ENCODE measurements at regions not wholly inside any gene's neighbourhood (a gene's known extent, or its start where the extent isn't known, plus 50 kb on each side); places are given as distances from the start of the nearest gene placed in this dataset.

DNA sequence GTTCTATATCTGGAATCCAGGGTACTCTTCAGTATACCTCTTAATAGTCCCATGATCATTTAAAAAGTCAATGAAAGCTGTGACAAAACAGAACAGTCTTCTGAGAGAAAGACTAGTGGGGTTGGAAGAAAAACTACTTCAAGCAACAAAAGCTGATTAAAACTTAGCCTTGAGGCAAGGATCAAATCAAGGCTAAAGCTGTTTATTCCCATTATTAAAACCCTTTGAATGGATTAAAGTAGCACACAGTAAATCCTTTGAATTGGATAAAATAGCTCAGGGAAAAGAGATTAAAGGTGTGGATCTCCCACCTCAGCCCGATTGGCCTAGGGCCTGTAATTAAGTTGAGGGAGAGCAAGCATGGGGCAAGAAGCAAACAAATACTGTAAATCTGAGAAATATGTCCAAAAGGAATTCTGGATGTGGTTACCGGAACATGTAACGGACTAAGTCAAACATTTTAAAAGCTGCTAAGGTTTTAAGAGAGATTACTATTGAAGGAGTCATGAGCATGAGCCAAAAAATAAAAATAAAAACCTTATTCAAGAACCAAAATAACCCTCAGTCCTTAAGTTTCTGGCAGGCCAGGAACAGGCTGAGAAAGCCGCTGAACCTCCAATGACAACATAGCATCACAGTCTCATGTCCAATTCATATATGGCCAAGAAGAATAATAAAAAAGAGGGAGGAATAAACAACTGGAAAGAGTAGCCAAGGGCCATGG lies 257.3 kb upstream of the NEIL3 start:
- no peak for DNase-seq

- no peak for DNase-seq
These were observed 252.5 kb upstream of the NEIL3 start for GRCh38 chr4:177057186-177057585.

DNA sequence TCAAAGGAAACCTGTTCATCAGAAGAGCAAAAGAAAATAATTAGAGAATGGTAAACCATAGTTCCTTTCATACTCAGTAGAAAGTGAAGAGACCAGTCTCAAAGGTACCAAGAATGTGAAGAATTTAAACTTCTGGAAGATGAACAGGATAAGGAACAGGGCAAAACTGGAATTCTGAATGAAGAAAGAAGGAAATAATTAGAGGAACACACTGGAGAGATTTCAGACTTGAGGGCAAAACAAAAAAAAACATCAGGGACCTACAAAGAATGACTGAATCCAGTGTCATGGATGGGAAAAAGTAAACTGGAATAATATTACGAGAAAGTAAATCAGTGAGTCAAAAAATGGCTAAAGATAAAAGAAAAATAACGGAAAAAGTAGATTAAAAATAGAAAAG lies 245.6 kb upstream of the NEIL3 start:
- DNase-seq: no peak

GRCh38 chr4:177064729-177065394 lies 244.8 kb upstream of the NEIL3 start:
- DNase-seq: no peak

DNA sequence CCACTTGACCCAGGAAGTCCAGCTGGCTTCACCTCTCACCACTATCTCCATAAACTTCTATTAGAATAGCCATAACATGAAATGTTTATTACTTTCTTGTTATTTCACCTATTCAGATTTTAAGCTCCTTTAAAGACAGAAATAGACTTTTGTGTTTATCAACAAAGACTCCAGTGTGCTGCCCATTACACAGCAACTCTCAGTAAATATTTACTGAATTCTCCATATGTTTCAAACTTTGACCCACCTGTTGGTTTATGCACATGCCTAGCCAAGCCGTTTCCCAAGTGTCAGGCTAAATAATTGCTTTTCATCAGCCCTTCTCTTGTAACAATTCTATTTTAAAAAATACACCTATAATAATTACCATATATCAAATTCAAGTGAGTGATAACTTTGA lies 242.9 kb upstream of the NEIL3 start:
- DNase-seq: no peak

DNA sequence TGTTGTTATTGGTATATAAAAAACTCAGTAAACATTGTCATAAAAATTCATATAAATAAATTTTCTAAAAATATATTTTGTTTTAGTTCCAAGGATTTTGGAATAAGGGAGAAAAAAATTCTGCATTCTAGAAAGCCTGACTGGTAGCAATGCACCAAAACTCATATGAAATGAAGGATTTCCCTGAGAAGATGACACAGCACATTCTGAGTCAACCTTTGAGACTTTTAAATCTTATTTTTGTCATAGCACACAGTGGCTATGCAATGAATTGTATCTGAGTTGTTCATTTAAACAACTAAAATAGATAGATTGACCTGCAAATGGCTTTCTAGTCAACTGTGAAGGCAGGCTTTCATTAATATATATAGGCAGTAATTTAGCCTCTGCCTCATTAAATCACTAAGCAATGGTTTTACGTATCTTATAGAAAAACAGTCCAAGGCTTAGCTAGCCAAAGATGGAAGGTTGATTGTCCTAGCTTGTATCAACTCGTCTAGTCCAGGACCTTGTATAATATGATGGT lies 239.1 kb upstream of the NEIL3 start:
- DNase-seq: no peak

- DNase-seq: no peak
These were observed 232.3 kb upstream of the NEIL3 start for GRCh38 chr4:177077095-177077971.

- DNase-seq: no peak
These were observed 230.3 kb upstream of the NEIL3 start for GRCh38 chr4:177079327-177079726.

DNA sequence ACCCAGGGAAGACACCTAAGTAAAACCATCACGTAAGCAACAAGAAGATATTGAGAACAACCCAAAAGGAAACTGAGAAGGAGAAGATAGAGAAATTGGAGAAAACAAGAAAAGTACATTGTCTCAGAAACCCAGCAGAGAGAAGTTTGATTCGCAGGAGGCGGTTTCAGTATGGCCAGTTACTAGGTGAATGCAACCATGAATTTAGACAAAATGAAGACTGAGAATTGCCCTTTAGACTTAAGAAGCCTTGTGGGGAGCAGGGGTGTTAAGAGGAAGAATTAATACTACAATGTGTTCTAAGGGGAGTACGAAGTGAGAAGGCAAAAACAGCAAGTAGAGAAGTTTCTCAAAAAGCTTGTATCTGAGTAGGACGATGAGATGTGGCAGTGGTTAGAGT lies 229.3 kb upstream of the NEIL3 start:
- DNase-seq: no peak

DNA sequence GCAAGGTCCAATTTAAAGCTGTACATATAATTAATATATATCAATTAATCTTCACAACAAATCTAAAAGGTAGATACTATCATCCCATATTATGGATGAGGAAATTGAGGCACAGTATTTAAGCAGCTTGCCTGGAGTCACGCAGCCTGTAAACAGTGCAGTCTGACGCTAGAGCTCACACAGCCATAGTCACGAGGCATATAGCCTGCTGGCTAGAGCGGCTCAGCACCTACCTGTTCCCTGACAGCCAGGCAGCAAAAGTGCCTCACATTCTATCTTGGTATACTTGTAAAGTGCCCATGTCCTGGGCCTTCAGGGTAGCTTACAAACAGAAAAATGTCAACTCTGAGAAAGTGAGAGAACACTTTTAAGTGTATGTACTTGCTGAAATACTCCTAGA lies 222.6 kb upstream of the NEIL3 start:
- DNase-seq: no peak

DNA sequence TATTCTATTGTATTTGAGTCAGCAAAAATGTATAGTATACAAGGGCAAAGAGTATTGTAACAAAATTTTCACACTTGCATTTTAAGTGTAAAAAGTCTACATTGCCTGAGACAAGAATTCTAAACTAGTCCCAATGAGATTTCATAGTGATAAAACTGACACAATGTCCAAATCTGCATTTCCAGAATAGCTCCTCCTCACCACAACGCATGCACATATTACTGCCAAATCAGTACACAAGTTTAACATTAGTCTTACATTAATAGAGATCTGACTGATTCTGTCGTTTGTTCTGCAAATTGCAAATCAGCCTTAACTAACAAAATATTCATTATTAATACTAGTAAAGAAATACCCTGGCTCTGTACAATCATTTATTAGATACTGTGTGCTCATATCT lies 222.2 kb upstream of the NEIL3 start:
- no peak for DNase-seq

GRCh38 chr4:177091515-177091914 lies 218.2 kb upstream of the NEIL3 start:
- no peak for DNase-seq

DNA sequence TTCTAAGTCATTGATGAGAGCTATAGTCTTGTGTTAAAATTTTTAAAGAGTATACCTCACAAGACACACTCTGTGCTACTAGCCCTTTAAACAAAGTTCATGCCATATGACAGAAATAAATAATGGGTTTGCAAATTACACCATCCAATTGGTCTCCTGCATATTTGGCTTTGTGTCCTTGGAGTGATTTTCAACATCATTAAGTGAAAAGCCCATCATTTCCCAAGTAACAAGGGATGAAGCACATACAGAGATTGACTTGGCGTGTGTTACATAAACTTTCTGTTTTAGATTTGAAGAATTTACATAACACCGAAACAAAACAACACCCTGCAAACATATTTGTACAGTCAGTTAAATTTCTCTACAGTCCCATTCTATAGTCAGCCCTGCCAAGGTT lies 216.9 kb upstream of the NEIL3 start:
- no peak for DNase-seq

DNA sequence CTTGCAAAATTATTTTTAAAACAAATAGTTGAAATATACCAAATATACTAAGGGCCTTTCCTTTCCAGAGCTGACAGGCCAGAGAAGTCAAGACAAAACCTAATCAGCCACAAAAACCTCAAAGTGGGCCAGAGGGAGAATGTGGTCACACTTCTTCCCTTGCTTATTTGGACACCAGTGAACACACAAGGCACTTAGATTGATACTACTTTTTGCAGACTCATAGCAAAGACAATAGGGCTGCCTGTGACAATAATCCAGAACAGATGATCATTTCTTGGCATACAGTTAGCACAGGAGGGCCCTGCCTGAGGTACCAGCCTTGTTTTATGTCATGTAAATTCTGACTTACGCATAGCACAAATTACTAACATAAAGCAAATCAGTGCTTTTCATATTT lies 215.7 kb upstream of the NEIL3 start:
- no peak for DNase-seq

DNA sequence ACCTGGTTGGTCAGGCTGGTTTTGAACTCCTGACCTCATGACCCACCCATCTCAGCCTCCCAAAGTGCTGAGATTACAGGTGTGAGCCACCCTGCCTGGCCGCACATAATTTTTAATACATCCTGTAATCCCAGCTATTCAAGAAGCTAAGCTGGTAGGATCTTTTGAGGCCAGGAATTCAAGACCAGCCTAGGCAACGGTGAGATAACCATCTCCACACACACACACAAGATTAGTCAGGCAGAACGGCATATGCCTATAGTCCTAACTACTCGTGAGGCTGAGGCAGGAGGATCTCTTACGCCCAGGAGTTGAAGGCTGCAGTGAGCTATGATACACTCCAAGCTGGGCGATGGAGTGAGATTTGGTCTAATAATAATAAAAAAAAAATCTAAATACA lies 212.4 kb upstream of the NEIL3 start:
- no peak for DNase-seq

- DNase-seq: no peak
These were observed 210.5 kb upstream of the NEIL3 start for GRCh38 chr4:177099211-177099610.

DNA sequence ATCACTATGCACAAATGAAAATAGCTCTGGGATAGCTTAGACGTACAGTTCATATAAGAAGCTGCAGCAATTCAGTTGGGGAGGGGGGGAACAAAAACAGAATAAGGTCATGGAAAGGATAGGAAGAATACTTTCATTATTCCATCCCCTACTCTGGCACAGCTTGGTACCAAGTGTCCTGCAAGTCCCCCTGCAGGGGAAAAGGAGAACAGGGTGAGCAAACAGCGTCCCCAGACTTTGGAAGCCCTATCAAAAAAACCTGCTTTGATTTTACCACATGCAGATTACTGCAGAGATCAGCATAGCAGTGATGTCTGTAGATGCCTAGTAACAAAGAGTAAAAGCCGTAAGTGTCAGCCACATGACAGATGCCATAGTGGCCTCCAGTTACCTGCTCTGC lies 209.4 kb upstream of the NEIL3 start:
- no peak for DNase-seq

GRCh38 chr4:177103619-177104018 lies 206.1 kb upstream of the NEIL3 start:
- DNase-seq: no peak

GRCh38 chr4:177105536-177105935 lies 204.1 kb upstream of the NEIL3 start:
- no peak for DNase-seq

DNA sequence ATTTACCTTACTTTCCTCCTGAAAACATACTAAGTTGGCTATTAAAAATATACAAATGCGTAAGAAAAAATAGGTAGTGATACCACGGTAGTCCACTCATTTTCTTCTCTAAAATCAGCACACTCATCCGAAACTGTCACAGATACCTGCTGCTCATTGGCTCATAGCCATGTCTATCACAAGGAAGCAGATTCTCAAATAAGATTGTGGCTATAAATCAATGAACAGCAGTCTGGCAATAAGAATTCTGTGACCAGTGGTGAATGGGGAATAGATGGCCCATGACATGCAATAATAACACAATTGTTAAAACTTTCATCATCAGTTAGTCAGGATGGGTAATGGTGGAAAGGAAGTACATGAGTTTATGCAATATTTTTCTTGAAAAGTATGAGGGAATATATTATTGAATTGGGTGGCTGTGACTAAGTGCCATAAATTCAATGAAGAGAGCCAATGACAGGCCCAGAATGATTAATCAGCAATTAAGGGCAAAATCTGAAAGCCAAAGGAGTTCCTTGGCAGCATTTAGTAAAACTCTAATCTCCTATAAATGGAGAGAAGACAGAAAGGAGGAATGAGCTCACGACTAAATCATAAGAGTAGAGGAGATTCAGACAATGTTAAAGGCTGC lies 202.3 kb upstream of the NEIL3 start:
- no peak for DNase-seq

DNA sequence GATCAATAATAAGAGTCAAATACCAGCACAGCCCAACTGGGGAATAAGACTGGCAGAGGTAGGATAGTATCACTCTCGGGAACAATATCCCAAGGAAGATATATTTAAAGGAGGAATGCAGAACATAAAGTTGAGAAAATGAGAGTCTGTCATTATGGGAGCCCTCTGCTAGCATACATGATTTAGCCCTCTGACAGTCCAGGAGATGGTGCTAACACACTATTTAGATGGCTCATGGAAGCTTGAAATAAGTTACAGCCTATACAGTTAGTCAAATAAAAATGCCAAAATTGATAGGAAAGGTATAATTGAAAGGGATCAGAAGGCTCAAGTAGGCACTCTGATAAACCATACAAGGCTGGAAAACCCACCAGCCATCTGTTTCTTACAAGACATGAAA lies 201.0 kb upstream of the NEIL3 start:
- DNase-seq: no peak

DNA sequence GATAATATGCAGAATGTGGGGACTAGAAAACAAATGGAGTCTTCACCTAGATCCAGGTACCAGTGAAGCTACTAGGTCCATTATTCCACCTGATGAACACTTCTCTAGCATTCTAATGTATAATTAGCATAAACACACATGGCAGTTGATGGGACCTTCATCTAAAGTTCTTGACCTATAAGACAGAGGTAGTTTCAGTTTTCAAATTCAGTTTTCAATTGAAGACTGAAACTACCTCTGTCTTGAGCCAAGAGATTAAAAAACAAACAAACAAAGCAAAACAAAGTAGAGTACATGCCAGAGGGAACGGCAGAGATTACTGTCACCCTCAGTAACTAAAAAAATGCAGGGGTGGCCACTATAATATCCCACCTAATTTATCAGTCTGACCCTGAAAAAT lies 199.9 kb upstream of the NEIL3 start:
- DNase-seq: no peak

DNA sequence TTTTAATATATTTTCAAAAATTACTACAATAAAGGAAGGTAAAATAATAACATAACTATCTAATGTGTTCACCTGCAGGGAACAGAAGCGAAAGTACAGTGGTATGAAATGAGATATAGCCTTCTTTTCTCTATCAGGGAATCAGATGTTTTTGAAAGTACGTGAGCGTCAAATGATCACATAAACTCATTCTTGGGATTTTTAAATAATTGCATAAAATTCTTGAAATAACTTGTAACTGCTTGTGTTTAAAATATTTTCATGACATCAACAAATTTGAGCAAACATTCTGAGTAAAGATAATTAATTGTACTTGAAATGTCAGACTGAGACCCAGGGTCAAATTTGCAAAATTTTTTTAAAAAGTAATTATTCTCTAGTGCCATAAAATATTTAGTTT lies 193.5 kb upstream of the NEIL3 start:
- DNase-seq: no peak

Measured in NCI-H510A (cell line).